ENCODE measurements at regions not wholly inside any gene's neighbourhood (a gene's known extent, or its start where the extent isn't known, plus 50 kb on each side); places are given as distances from the start of the nearest gene placed in this dataset.

DNA sequence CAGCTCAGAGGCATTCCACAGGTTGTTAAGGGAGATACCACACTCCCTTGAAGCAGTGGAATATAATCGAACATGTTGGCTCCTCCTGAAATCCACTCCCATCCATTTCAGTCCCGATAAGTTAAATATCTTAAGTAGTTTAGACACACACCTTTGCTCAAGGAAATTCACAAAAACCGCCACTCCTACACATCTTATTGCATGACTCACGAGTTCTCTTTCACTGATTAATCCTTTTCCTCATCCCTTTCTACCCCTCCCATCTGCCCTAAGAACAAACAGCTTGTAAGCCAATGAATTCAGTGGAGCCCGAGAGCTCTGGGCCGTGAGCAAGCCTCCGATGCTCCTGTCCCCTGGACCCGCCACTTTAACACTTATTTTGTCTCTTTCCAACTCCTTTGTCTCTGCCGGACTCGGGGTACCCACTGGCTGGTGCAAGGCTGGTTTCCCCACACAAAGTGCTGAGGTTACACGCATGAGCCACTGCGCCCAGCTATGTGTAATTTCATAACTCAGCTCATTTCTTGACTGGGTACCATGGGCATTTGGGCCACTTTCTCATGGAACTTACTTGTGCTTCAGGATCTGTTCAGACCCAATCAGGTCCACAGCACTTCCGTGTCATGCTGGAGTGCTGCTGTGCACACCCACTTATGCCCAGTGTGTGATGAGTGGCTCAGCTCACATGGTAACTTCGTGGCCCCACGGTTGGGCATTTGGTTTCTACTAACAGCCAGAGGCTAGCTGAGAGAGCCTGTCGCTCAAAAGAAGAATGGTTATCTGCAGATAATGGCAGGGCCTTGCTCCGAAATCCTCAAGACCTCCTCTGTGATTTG is 171.8 kb upstream of the ALG10B start:
- Histone ChIP-seq H3K27ac (ENCODE audit: insufficient read depth, low read length) (no peak overlapping the region), H3K4me1 (ENCODE audit: control insufficient read depth, insufficient read depth, low read length) (no peaks in the 10 kb centered on the region), H2AK9ac (replicated peaks; ENCODE audit: low read depth, low read length, poor library complexity) (no peak overlapping the region), H2BK120ac (ENCODE audit: low read depth, low read length) (no peak overlapping the region), H3K23ac (ENCODE audit: low read depth, low read length) (no peak overlapping the region), H3K9ac (ENCODE audit: low read depth, low read length) (no peak overlapping the region), H3K4me3 (ENCODE audit: insufficient read depth, low read depth, low read length) (no peak overlapping the region), H3K4me2 (ENCODE audit: low read depth, low read length) (no peak overlapping the region), H3K56ac (ENCODE audit: extremely low read depth, insufficient read depth, low read length) (no peak overlapping the region), H3K18ac (ENCODE audit: low read depth, low read length) (no peak overlapping the region), H3K9me3 (ENCODE audit: control insufficient read depth, insufficient read depth, low read length) (peaks cover 11% of the 10 kb centered on the region; the same call in 1 of the 2 replicates), H4K91ac (ENCODE audit: insufficient read depth, low read depth, low read length) (no peak overlapping the region), H2BK20ac (ENCODE audit: low read depth, low read length) (no peak overlapping the region), H4K20me1 (ENCODE audit: insufficient read depth, low read length) (no peaks in the 10 kb centered on the region), H3K79me1 (ENCODE audit: low read depth in 1 of 2, low read length in 2 of 2) (no peaks in the 10 kb centered on the region), H4K5ac (ENCODE audit: low read depth, low read length) (no peak overlapping the region), H3K4ac (ENCODE audit: low read depth, low read length) (no peak overlapping the region), H3K27me3 (ENCODE audit: control insufficient read depth, insufficient read depth, low read length) (no peaks in the 10 kb centered on the region), H2AK5ac (ENCODE audit: low read depth, low read length) (no peak overlapping the region), H2BK5ac (ENCODE audit: low read depth, low read length, poor library complexity, severe bottlenecking) (no peak overlapping the region), H3K14ac (replicated peaks; ENCODE audit: low read depth, low read length) (no peak overlapping the region), H2BK15ac (ENCODE audit: low read depth, low read length) (no peak overlapping the region), H2AFZ (replicated peaks; ENCODE audit: low read length, poor library complexity) (no peak overlapping the region), H3K9me1 (ENCODE audit: insufficient read depth, low read length) (no peaks in the 10 kb centered on the region), H3K36me3 (ENCODE audit: control insufficient read depth, insufficient read depth, low read length) (no peaks in the 10 kb centered on the region), H4K8ac (ENCODE audit: low read depth in 2 of 2, low read length in 2 of 2) (no peak overlapping the region)
- ChIA-PET POLR2A (ENCODE audit: unreplicated experiment) (no interaction called here), CTCF (no interaction called here)
- BruUV-seq (replicated peaks), result no TSS peak
- ATAC-seq (ENCODE audit: low read depth) (no peak), DNase-seq (no peak)
- dilution Hi-C loops (cut with HindIII; ENCODE audit: low sequenced_read_pairs, unreplicated experiment), result no loop called here
- intact Hi-C loops (cut with micrococcal nuclease), result no loop called here
- 49% methylated on average over 10 of the region's 17 CpGs; no CpG with 5 or more reads in 1 of the 2 experiments for WGBS, 2 experiments (ENCODE audit: extremely low coverage in 2 of 2, insufficient read length in 1 of 2)
- in situ Hi-C loops (cut with MboI; ENCODE audit: low sequenced_read_pairs), result loop anchor here (5.0 kb wide), 1 partner anchor 167 kb away; no protein-coding TSS in a partner anchor
- TF ChIP-seq CEBPB (IDR thresholded peaks at IDR 0.05; ENCODE audit: low read depth, low read length) (no peak), SMC3 (IDR thresholded peaks at IDR 0.05; ENCODE audit: low read depth, low read length) (no peak), MAZ (IDR thresholded peaks at IDR 0.05; ENCODE audit: borderline replicate concordance, low read depth, low read length) (no peak), BHLHE40 (IDR thresholded peaks at IDR 0.05; ENCODE audit: low read depth, low read length) (no peak), FOS (IDR thresholded peaks at IDR 0.05; ENCODE audit: low read depth, low read length) (no peak), POLR2A (IDR thresholded peaks at IDR 0.05; ENCODE audit: low read depth, low read length) (no peak), RAD21 (IDR thresholded peaks at IDR 0.05; ENCODE audit: low read length) (no peak), MXI1 (IDR thresholded peaks at IDR 0.05; ENCODE audit: borderline replicate concordance, low read depth, low read length) (no peak)
- TF ChIP-seq, protein P1, sequence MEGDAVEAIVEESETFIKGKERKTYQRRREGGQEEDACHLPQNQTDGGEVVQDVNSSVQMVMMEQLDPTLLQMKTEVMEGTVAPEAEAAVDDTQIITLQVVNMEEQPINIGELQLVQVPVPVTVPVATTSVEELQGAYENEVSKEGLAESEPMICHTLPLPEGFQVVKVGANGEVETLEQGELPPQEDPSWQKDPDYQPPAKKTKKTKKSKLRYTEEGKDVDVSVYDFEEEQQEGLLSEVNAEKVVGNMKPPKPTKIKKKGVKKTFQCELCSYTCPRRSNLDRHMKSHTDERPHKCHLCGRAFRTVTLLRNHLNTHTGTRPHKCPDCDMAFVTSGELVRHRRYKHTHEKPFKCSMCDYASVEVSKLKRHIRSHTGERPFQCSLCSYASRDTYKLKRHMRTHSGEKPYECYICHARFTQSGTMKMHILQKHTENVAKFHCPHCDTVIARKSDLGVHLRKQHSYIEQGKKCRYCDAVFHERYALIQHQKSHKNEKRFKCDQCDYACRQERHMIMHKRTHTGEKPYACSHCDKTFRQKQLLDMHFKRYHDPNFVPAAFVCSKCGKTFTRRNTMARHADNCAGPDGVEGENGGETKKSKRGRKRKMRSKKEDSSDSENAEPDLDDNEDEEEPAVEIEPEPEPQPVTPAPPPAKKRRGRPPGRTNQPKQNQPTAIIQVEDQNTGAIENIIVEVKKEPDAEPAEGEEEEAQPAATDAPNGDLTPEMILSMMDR (conservative IDR thresholded peaks at IDR 0.05; ENCODE audit: low read depth, low read length), result no peak
